ENCODE measurements at regions not wholly inside any gene's neighbourhood (a gene's known extent, or its start where the extent isn't known, plus 50 kb on each side); places are given as distances from the start of the nearest gene placed in this dataset.

GRCh38 chr12:88756153-88756552, 175.9 kb upstream of the KITLG start:
- no peak for TF ChIP-seq CTCF (IDR thresholded peaks at IDR 0.05)
- Histone ChIP-seq H3K4me2 (ENCODE audit: low read length) (no peak overlapping the region), H3K4me1 (no peaks in the 10 kb centered on the region), H2AFZ (no peak overlapping the region), H3K79me2 (no peaks in the 10 kb centered on the region), H3K9ac (no peak overlapping the region), H3K27me3 (ENCODE audit: control insufficient read depth, insufficient read depth, low read length) (no peaks in the 10 kb centered on the region), H3K27ac (no peak overlapping the region), H3K9me3 (ENCODE audit: control insufficient read depth, low read length) (no peaks in the 10 kb centered on the region), H3K4me3 (ENCODE audit: low read depth, low read length) (no peak overlapping the region), H3K36me3 (ENCODE audit: control insufficient read depth, insufficient read depth, low read length) (no peaks in the 10 kb centered on the region)

- Histone ChIP-seq H3K9ac (no peak overlapping the region), H3K4me2 (ENCODE audit: low read length) (no peak overlapping the region), H3K4me1 (no peaks in the 10 kb centered on the region), H3K36me3 (ENCODE audit: control insufficient read depth, insufficient read depth, low read length) (no peaks in the 10 kb centered on the region), H2AFZ (no peak overlapping the region), H3K27ac (no peak overlapping the region), H3K79me2 (no peaks in the 10 kb centered on the region), H3K27me3 (ENCODE audit: control insufficient read depth, insufficient read depth, low read length) (no peaks in the 10 kb centered on the region), H3K9me3 (ENCODE audit: control insufficient read depth, low read length) (no peaks in the 10 kb centered on the region), H3K4me3 (ENCODE audit: low read depth, low read length) (no peak overlapping the region)
- no peak for TF ChIP-seq CTCF (IDR thresholded peaks at IDR 0.05)
Measured at GRCh38 chr12:88753707-88754106, 173.4 kb upstream of the KITLG start.

GRCh38 chr12:88753066-88753465, 172.8 kb upstream of the KITLG start:
- H3K4me3 ChIP-seq (ENCODE audit: low read depth, low read length): no peak overlapping the region
- no peaks in the 10 kb centered on the region for H3K79me2 ChIP-seq
- H3K9me3 ChIP-seq (ENCODE audit: control insufficient read depth, low read length): no peaks in the 10 kb centered on the region
- no peak overlapping the region for H3K27ac ChIP-seq
- no peak overlapping the region for H3K9ac ChIP-seq
- no peaks in the 10 kb centered on the region for H3K27me3 ChIP-seq (ENCODE audit: control insufficient read depth, insufficient read depth, low read length)
- H2AFZ ChIP-seq: no peak overlapping the region
- no peaks in the 10 kb centered on the region for H3K4me1 ChIP-seq
- no peaks in the 10 kb centered on the region for H3K36me3 ChIP-seq (ENCODE audit: control insufficient read depth, insufficient read depth, low read length)
- no peak for TF ChIP-seq CTCF (IDR thresholded peaks at IDR 0.05)
- no peak overlapping the region for H3K4me2 ChIP-seq (ENCODE audit: low read length)

- Histone ChIP-seq H3K4me2 (ENCODE audit: low read length) (no peak overlapping the region), H2AFZ (no peak overlapping the region), H3K9ac (no peak overlapping the region), H3K36me3 (ENCODE audit: control insufficient read depth, insufficient read depth, low read length) (no peaks in the 10 kb centered on the region), H3K27ac (no peak overlapping the region), H3K4me3 (ENCODE audit: low read depth, low read length) (no peak overlapping the region), H3K9me3 (ENCODE audit: control insufficient read depth, low read length) (no peaks in the 10 kb centered on the region), H3K27me3 (ENCODE audit: control insufficient read depth, insufficient read depth, low read length) (no peaks in the 10 kb centered on the region), H3K79me2 (no peaks in the 10 kb centered on the region), H3K4me1 (no peaks in the 10 kb centered on the region)
- TF ChIP-seq CTCF (IDR thresholded peaks at IDR 0.05): no peak
Measured at GRCh38 chr12:88752183-88752582, 171.9 kb upstream of the KITLG start.

- Histone ChIP-seq H3K79me2 (no peaks in the 10 kb centered on the region), H3K4me1 (no peaks in the 10 kb centered on the region), H3K9me3 (ENCODE audit: control insufficient read depth, low read length) (no peaks in the 10 kb centered on the region), H3K9ac (no peak overlapping the region), H3K27ac (no peak overlapping the region), H2AFZ (no peak overlapping the region), H3K4me2 (ENCODE audit: low read length) (no peak overlapping the region), H3K36me3 (ENCODE audit: control insufficient read depth, insufficient read depth, low read length) (no peaks in the 10 kb centered on the region), H3K4me3 (ENCODE audit: low read depth, low read length) (no peak overlapping the region), H3K27me3 (ENCODE audit: control insufficient read depth, insufficient read depth, low read length) (no peaks in the 10 kb centered on the region)
- no peak for TF ChIP-seq CTCF (IDR thresholded peaks at IDR 0.05)
Measured at GRCh38 chr12:88750867-88751543, 170.7 kb upstream of the KITLG start.
